WTC11 (cell line): ENCODE measurements at regions not wholly inside any gene's neighbourhood (a gene's known extent, or its start where the extent isn't known, plus 50 kb on each side); places are given as distances from the start of the nearest gene placed in this dataset.

Experiments used
- ATAC-seq: fragments of 200-7000 bp; cut with Tn5 transposase; 2 replicates; pipeline ENCODE4 v1.10.0; 2021; ENCODE audit warnings: mild to moderate bottlenecking, moderate library complexity
- CTCF ChIA-PET: fragments of 300-600 bp; sonication (Branson Sonifier 250); formaldehyde crosslinking; loops from one replicate; lab custom pipeline; 2021; ENCODE audit warnings: antibody characterized with exemption; lab: Charles Lee
- POLR2A ChIA-PET: fragments of 350-600 bp; sonication (Branson Sonifier 250); formaldehyde crosslinking; loops from one replicate; lab custom pipeline; 2021; ENCODE audit warnings: antibody characterized with exemption; lab: Charles Lee
- DNase-seq: peaks from one replicate; pipeline ENCODE4 v3.0.0; 2021; ENCODE audit warnings: low spot score
- H3K27ac Mint-ChIP-seq: 2 replicates; pipeline ENCODE4 v1.8.0; 2021; ENCODE audit warnings: mixed read lengths
- H3K27me3 Mint-ChIP-seq: 2 replicates; pipeline ENCODE4 v1.8.0; 2021; ENCODE audit warnings: low read depth, mild to moderate bottlenecking, moderate library complexity, mixed read lengths
- H3K36me3 Mint-ChIP-seq: 2 replicates; pipeline ENCODE4 v1.8.0; 2021; ENCODE audit warnings: mixed read lengths
- H3K4me1 Mint-ChIP-seq: 2 replicates; pipeline ENCODE4 v1.8.0; 2022; ENCODE audit warnings: mixed read lengths
- H3K4me3 Mint-ChIP-seq: 2 replicates; pipeline ENCODE4 v1.8.0; 2021; ENCODE audit warnings: mild to moderate bottlenecking, moderate library complexity, mixed read lengths
- H3K9me3 Mint-ChIP-seq: 2 replicates; pipeline ENCODE4 v1.8.0; 2021; ENCODE audit warnings: mixed read lengths
- AFF4 ChIP-seq: sonication (generic); formaldehyde crosslinking; IDR thresholded peaks from 2 replicates; pipeline ENCODE4 v1.8.1; 2023; ENCODE audit warnings: mild to moderate bottlenecking, missing genetic modification reagents, borderline replicate concordance
- ATF3 ChIP-seq: sonication (generic); formaldehyde crosslinking; conservative IDR thresholded peaks from 2 replicates; pipeline ENCODE4 v1.8.1; 2022; ENCODE audit warnings: mild to moderate bottlenecking, missing genetic modification reagents
- E2F4 ChIP-seq: sonication (generic); formaldehyde crosslinking; IDR thresholded peaks from 2 replicates; pipeline ENCODE4 v1.8.1; 2022; ENCODE audit warnings: low read depth, mild to moderate bottlenecking, moderate library complexity, missing genetic modification reagents, borderline replicate concordance
- EMX1 ChIP-seq: fragments of 250-450 bp; sonication (Bioruptor Pico); IDR thresholded peaks from 2 replicates; pipeline ENCODE4 v1.8.0; 2021; ENCODE audit warnings: mild to moderate bottlenecking
- ERG ChIP-seq: fragments of 250-450 bp; sonication (Bioruptor Pico); IDR thresholded peaks from 2 replicates; pipeline ENCODE4 v1.8.0; 2021; ENCODE audit warnings: mild to moderate bottlenecking
- HMGXB4 ChIP-seq: sonication (generic); formaldehyde crosslinking; IDR thresholded peaks from 2 replicates; pipeline ENCODE4 v1.8.1; 2023; ENCODE audit warnings: mild to moderate bottlenecking, moderate library complexity, missing genetic modification reagents
- JAZF1 ChIP-seq: fragments of 250-450 bp; sonication (Bioruptor Pico); IDR thresholded peaks from 2 replicates; pipeline ENCODE4 v1.9.0; 2021; ENCODE audit warnings: moderate library complexity, mild to moderate bottlenecking, inconsistent platforms
- NR1H2 ChIP-seq: sonication (generic); formaldehyde crosslinking; IDR thresholded peaks from 2 replicates; pipeline ENCODE4 v1.9.0; 2021; ENCODE audit warnings: mild to moderate bottlenecking, moderate library complexity, missing genetic modification reagents
- PRRX2 ChIP-seq: fragments of 250-450 bp; sonication (Bioruptor Pico); IDR thresholded peaks from 2 replicates; pipeline ENCODE4 v1.8.0; 2021; ENCODE audit warnings: mild to moderate bottlenecking
- SMAD3 ChIP-seq: sonication (generic); formaldehyde crosslinking; IDR thresholded peaks from 2 replicates; pipeline ENCODE4 v1.8.0; 2022; ENCODE audit warnings: missing genetic modification reagents, mild to moderate bottlenecking, borderline replicate concordance
- SOX15 ChIP-seq: fragments of 250-450 bp; sonication (Bioruptor Pico); IDR thresholded peaks from 2 replicates; pipeline ENCODE4 v1.9.0; 2021; ENCODE audit warnings: mild to moderate bottlenecking
- STAT6 ChIP-seq: sonication (generic); formaldehyde crosslinking; conservative IDR thresholded peaks from 2 replicates; pipeline ENCODE4 v1.8.1; 2023; ENCODE audit warnings: mild to moderate bottlenecking, low read depth, missing genetic modification reagents, moderate library complexity
- TEAD4 ChIP-seq: sonication (generic); formaldehyde crosslinking; IDR thresholded peaks from 2 replicates; pipeline ENCODE4 v1.8.0; 2022; ENCODE audit warnings: mild to moderate bottlenecking, missing genetic modification reagents
- USF2 ChIP-seq: sonication (generic); formaldehyde crosslinking; IDR thresholded peaks from 2 replicates; pipeline ENCODE4 v1.8.1; 2023; ENCODE audit warnings: mild to moderate bottlenecking, missing genetic modification reagents, moderate library complexity
- ZNF512 ChIP-seq: sonication (generic); formaldehyde crosslinking; IDR thresholded peaks from 2 replicates; pipeline ENCODE4 v1.8.1; 2022; ENCODE audit warnings: missing genetic modification reagents, borderline replicate concordance
- ZSCAN18 ChIP-seq: fragments of 250-450 bp; sonication (Bioruptor Pico); IDR thresholded peaks from 2 replicates; pipeline ENCODE4 v2.1.2; 2022; ENCODE audit warnings: mild to moderate bottlenecking, moderate library complexity

- CTCF ChIA-PET, result no interaction called here
- TF ChIP-seq AFF4 (CRISPR knock-in tag) (no peak), HMGXB4 (no peak), ERG (no peak), PRRX2 (CRISPR knock-in tag) (no peak), ATF3 (CRISPR knock-in tag) (no peak), JAZF1 (no peak), TEAD4 (no peak), E2F4 (CRISPR knock-in tag) (no peak), STAT6 (CRISPR knock-in tag) (no peak), SOX15 (CRISPR knock-in tag) (no peak), NR1H2 (no peak), ZNF512 (CRISPR knock-in tag) (no peak)
Measured at GRCh38 chr21:38716942-38717341, 88.8 kb upstream of the ETS2 start.

GRCh38 chr21:38718481-38718880, 87.2 kb upstream of the ETS2 start:
- Mint-ChIP-seq H3K27ac (0 out of 2 replicates have a peak overlapping the region, but pooled peaks have one; percentile 29), H3K9me3 (peaks cover 1% of the 10 kb centered on the region), H3K27me3 (no peaks in the 10 kb centered on the region), H3K36me3 (no peaks in the 10 kb centered on the region), H3K4me1 (peaks cover 9% of the 10 kb centered on the region), H3K4me3 (no peak overlapping the region)
- CTCF ChIA-PET, result no interaction called here
- no peak for DNase-seq
- no peak for ATAC-seq
- POLR2A ChIA-PET, result no interaction called here
- TF ChIP-seq USF2 (CRISPR knock-in tag) (no peak), ZSCAN18 (no peak), EMX1 (no peak), SMAD3 (CRISPR knock-in tag) (no peak), ERG (no peak), ZNF512 (CRISPR knock-in tag) (no peak)

More at GRCh38 chr21:38716942-38717341, 88.8 kb upstream of the ETS2 start:
- Mint-ChIP-seq H3K27me3 (no peaks in the 10 kb centered on the region), H3K4me1 (peaks cover 12% of the 10 kb centered on the region), H3K4me3 (no peak overlapping the region), H3K9me3 (no peaks in the 10 kb centered on the region), H3K36me3 (no peaks in the 10 kb centered on the region), H3K27ac (no peak overlapping the region)
- ATAC-seq (no peak), DNase-seq (no peak)
- POLR2A ChIA-PET, result no interaction called here
